ENCODE measurements at regions not wholly inside any gene's neighbourhood (a gene's known extent, or its start where the extent isn't known, plus 50 kb on each side); places are given as distances from the start of the nearest gene placed in this dataset.

DNA sequence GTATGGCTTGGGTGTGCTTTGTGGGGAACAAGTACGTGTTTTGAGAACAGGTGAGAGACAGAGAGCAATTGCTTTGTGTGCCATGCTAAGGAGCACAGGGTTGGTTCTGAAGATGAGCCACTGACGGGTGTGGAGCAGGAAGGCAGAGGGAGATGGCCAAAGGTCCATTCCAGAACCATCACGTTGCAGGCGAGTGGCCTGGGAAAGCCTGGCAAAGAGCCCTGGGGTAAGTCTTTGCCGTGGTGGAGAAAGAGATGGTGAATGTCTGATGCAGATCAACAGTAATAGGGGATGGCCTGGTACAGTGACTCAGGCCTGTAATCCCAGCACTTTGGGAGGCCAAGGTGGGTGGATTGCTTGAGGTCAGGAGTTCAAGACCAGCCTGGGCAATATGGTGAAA lies 93.5 kb upstream of the ZNF521 start:
- no peak for DNase-seq (ENCODE audit: low read depth)

DNA sequence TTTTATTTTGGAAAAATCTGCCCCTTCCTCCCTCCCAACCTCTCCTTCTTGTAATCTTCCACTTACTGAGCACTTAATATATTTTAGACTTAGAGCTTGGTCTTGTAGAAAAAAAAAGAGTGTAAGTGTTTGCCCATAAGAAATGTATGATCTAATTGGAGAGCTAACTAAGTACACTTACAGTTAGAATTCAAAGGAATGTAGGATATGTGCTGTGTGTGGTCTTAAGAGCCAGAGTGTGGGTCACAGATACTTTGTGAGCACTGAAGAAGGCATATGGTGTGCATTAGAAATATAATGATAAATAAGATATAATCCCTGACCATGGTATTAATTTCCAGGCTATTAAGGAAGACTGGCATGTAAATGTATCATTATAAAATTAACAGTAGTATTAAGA lies 91.8 kb upstream of the ZNF521 start:
- DNase-seq (ENCODE audit: low read depth), result no peak

DNA sequence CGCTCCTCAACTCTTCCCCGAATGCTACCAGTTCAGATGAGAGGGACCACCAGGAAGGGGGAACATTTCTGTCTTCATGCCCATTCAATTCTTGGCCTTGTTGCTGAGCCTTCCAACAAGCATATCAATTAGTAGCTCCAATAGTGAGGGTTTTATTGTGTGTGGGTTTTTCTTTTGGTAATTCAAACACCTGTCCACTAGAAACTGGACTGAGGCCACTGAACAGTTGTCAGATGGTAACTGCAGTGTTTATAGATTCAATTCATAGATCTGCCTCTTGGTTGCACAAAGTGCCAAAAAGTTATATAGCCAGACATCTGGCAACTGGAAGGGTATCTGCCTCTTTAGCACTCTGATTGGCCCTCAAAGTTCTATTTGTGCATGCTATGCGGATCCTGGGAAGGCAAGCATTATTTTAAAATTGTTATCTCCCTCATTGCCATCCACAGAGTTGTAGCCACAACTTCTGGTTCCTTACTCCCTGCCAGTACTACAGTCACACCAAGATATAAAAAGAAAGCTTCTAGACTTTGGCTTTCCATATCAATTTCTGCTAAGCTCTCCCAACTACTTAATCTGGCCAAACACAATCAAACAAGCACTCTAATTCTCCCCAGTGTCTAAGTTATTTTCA lies 83.3 kb upstream of the ZNF521 start:
- DNase-seq (ENCODE audit: low read depth), result no peak

DNA sequence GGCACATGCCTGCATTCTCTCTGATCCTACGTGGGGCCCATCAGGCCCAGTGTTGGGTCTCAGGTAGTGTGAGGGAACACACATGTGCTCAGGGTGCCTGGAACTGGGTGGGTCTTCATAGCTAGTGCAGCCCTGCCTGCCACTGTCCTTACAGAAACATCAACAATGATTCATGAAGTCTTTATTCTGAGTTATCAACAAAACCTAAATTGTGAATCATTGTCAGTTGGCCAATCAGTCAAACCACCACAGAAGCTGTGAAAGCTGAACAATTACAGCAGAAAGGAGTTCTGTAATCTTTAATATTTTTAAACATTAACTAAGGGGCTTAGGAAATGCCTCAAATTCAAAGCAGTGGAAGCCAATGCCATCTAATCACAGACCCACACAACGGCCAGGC lies 82.8 kb upstream of the ZNF521 start:
- DNase-seq (ENCODE audit: low read depth), result no peak

DNA sequence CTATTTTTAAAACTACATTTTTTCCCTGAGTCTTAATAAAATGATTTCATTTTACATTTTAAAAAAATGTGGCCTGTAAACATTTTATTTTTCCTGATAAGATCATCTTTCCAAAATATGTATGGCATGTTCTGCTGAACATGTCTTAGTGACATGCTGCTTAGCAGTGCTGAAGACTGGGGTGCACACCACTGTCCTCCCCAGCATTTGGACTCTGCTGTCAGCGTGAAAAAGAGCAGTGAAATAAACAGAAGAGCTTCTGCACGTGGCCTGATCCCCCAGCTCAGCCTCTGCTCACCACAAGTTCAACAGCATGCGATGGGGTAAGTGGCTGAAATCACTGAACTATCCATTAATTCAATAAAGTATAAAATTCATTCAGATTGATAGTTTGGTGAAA lies 81.6 kb upstream of the ZNF521 start:
- no peak for DNase-seq (ENCODE audit: low read depth)

DNA sequence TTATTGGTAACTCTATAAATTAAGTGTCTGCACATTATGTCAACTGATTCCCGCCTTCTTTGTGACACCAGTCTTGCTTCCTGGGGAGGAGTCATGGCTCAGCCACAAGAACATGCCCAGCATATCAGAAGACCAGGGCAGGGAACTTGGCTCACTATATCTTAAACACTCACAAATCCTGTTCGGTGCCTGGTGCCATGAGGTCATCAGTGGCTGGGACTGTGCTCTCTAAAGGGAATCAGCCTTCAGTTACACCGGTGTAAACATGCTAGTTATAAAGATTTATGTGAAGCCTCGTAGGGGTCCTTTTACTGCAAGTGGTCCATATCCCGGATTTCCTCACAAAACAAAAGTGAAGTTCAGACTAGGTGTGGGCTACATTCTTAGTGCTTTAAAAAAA lies 73.1 kb upstream of the ZNF521 start:
- DNase-seq (ENCODE audit: low read depth), result no peak

DNA sequence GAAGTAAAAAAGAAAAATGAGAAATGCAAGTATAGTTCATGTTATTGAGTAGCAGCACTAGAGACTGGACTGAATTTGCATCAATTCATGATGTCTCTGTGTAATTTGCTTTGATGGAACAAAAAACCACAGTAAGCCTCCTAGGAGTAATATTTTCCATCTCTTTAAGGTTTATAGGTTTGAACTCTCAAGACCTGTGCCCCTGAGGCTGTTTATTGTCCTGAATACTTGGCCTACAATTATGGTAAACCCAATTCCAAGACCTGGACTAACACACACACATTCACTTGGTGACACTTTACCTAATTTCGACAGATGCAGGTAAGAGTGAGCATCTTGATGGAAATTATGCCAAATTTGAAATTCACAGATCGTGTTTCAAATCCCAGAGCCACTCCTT lies 71.8 kb upstream of the ZNF521 start:
- no peak for DNase-seq (ENCODE audit: low read depth)

DNA sequence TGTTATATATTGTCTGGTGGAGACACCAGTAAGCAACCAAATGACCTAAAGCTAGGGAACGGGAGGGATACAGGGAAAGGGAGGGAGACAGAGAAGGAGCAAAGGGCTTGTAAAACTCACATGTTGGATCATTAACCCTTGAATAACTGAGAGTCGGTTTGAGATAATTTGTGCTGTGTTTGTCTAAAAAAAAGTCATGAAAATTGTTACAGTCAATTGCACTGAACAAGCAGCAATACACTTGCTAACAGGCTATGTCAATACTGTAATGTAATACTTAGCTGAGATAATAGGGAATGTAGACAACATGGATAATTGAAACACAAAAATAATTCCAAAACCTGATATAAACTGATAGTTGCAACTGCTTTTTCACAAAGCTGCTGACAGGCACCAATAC lies 71.3 kb upstream of the ZNF521 start:
- DNase-seq (ENCODE audit: low read depth), result no peak

DNA sequence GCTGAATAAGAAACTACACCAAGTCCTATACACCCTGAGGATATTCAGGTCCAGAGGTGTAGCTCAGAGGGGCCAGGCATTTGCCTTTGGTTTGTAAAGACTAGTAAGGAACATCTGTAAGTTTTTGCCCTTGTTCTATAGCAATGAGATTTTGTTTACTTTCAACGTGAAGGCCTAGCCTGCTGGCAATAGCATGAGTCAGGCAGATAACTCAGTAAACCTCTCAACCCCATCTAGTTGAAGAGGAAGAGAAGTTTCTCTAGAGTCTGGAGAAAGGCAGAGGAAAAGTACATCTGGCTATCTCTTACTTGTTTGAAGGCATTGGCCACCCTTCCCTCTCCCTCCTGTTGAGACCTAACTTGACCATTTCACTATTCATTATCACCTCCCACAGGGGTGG lies 70.3 kb upstream of the ZNF521 start:
- DNase-seq (ENCODE audit: low read depth), result no peak

DNA sequence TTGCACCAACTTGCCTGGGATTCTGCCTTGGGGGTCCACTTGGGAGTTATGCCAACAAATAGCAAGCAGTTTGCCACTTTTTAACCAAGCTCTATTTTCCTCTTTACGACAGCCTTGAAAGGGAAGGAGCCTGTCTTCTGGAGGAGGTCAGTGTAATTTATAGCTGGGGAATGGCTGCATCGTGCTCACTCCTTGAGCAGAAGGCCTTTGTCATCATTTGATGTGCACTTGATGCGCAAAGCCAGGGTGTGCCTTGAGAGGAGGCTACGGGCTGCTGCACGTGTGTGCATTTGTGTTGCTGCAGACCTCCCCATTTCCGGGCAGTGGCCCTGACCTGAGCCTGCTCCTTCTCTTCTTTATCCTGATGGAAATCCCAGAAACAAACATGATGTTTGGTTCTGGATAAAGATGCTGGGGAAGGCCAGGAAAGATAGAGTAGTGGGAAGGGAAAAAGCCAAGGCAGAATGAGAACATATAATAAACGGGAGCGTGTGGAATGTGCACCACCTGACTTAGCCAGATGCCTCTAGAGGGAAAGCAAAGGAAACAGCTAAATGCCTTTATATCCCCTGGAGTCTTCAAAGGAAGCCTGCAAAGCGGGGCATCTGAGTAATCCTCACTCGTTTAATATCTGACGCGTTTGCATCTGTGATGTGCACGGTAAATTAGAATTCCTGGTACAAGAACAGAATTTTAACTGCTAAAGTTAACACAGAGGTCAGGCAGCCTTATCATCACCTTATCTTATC lies 68.3 kb upstream of the ZNF521 start:
- DNase-seq (ENCODE audit: low read depth), result no peak

DNA sequence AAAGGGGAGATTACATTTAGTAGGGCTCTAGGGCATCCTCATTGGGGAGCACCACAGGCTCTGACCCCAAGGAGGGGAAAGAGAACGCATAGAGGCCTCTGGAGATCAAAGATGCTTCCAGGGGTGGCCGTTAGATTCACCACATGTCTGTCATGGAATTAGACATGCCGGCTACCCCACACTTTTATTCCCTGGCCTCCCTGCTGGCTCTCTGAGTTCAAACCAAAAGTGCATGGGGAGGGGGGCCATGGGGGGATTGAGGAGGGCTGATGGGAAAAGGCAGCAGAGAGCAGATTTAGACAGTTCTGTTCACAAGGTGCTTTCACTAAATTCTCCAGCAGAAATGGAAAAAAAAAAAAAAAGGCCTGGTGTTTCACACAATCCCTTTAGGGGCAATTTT lies 64.4 kb upstream of the ZNF521 start:
- DNase-seq (ENCODE audit: low read depth), result no peak

DNA sequence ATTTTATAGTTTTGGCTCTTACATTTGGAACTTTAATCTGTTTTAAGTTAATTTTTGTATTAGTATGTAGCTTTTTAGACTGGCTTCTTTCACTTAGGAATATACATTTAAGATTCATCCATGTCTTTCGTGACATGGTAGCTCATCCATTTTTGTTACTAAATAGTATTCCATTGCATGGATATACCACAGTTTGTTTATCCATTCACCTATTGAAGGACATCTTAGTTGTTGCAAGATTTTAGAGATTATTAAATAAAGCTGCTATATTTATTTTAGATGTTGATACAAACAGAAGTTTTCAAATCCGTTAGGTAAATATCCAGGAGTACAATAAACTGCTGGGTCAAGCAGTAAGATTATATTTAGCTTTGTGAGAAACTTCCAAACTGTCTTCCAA lies 58.0 kb upstream of the ZNF521 start:
- DNase-seq (ENCODE audit: low read depth), result no peak

DNA sequence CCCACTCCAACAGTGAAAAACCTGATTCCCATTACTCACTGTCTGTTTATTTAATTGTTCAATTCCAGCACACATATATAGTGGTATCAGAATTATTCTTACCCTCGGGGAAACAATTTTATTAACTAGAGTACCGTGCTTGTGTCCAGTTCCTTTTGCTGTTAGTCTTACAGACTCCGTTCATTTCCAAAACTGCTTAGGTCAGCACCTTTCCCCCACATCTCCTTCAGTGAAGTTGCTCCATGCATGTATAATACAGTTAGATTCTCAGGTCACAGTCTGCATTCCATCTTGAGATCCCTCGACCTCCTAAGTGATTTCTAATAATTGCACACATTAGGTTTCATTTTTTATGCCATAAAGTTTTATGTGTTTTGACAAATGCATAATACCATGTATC lies 56.3 kb upstream of the ZNF521 start:
- DNase-seq (ENCODE audit: low read depth), result no peak

All from T follicular helper cell (primary cell).